H1 (cell line): ENCODE measurements at regions not wholly inside any gene's neighbourhood (a gene's known extent, or its start where the extent isn't known, plus 50 kb on each side); places are given as distances from the start of the nearest gene placed in this dataset.

Experiments
- CTCF ChIA-PET: fragments of 300-600 bp; sonication (Branson Sonifier 250); formaldehyde crosslinking; loops from one replicate; lab custom pipeline; 2021; ENCODE audit not compliant: partially characterized antibody; lab: Charles Lee
- POLR2A ChIA-PET: fragments of 300-600 bp; sonication (Branson Sonifier 250); formaldehyde crosslinking; loops from one replicate; lab custom pipeline; 2021; ENCODE audit warnings: inconsistent platforms; ENCODE audit not compliant: partially characterized antibody; lab: Charles Lee
- DNase-seq, 2 experiments: peaks; one replicate each; pipeline versions ENCODE4 v3.0.0 to v3.0.0-alpha.2; 2010 to 2022; ENCODE audit warnings: low spot score in 2 of 2, low read depth in 1 of 2, mixed read lengths in 1 of 2
- FAIRE-seq: peaks from 2 replicates; lab custom pipeline; 2011; peaks lifted over from hg19 to GRCh38; lab: Jason Lieb, UNC
- H2AFZ ChIP-seq: 2 replicates; pipeline ENCODE4 v1.8.1; 2012; ENCODE audit warnings: low read length, inconsistent platforms
- H2AK5ac ChIP-seq: 2 replicates; pipeline ENCODE4 v1.6.1; 2013; ENCODE audit warnings: low read depth, low read length
- H2BK120ac ChIP-seq: replicated peaks from 2 replicates; pipeline ENCODE3; 2013; ENCODE audit warnings: low read depth, low read length, inconsistent platforms
- H2BK12ac ChIP-seq: 2 replicates; pipeline ENCODE4 v1.6.1; 2013; ENCODE audit warnings: low read depth, low read length
- H2BK15ac ChIP-seq: 2 replicates; pipeline ENCODE4 v1.6.1; 2013; ENCODE audit warnings: low read length
- H2BK20ac ChIP-seq: 2 replicates; pipeline ENCODE4 v1.6.1; 2013; ENCODE audit warnings: low read length
- H2BK5ac ChIP-seq: 2 replicates; pipeline ENCODE4 v1.6.1; 2013; ENCODE audit warnings: low read depth, low read length
- H3K14ac ChIP-seq: 2 replicates; pipeline ENCODE4 v1.6.1; 2013; ENCODE audit warnings: inconsistent platforms; ENCODE audit not compliant: insufficient read length
- H3K18ac ChIP-seq: 2 replicates; pipeline ENCODE4 v1.6.1; 2013; ENCODE audit warnings: low read length; ENCODE audit errors: extremely low read depth
- H3K23ac ChIP-seq: 2 replicates; pipeline ENCODE4 v1.6.1; 2013; ENCODE audit warnings: inconsistent platforms; ENCODE audit not compliant: insufficient read length
- H3K23me2 ChIP-seq: 2 replicates; pipeline ENCODE4 v1.6.1; 2013; ENCODE audit warnings: low read depth, low read length
- H3K27ac ChIP-seq: 2 replicates; pipeline ENCODE4 v1.6.1; 2011; ENCODE audit warnings: low read depth, low read length, inconsistent platforms
- H3K27me3 ChIP-seq, 4 experiments: replicated peaks in 1 of 4; 1 replicate in 1 of 4; 2 replicates in 3 of 4; pipeline versions ENCODE4 v1.6.1 to v1.8.1; 2011 to 2013; ENCODE audit warnings: low read length in 3 of 4, mild to moderate bottlenecking in 3 of 4, inconsistent platforms in 2 of 4, mixed read lengths in 2 of 4, moderate library complexity in 1 of 4; ENCODE audit not compliant: control insufficient read depth in 3 of 4, insufficient read depth in 3 of 4; ENCODE audit errors: extremely low read depth in 1 of 4
- H3K36me3 ChIP-seq, 4 experiments: 2 replicates each; pipeline versions ENCODE4 v1.6.1 to v1.8.1; 2011 to 2013; ENCODE audit warnings: mild to moderate bottlenecking in 4 of 4, low read length in 3 of 4, moderate library complexity in 2 of 4, control low read depth in 1 of 4, inconsistent platforms in 1 of 4; ENCODE audit not compliant: insufficient read depth in 4 of 4, control insufficient read depth in 2 of 4
- H3K4ac ChIP-seq: replicated peaks from 2 replicates; pipeline ENCODE3; 2013; ENCODE audit warnings: low read length, low read depth, mixed read lengths, inconsistent platforms; ENCODE audit not compliant: insufficient read length
- H3K4me1 ChIP-seq, 4 experiments: replicated peaks in 1 of 4; 1 replicate in 1 of 4; 2 replicates in 3 of 4; pipeline versions ENCODE4 v1.6.1 to v1.8.1; 2011 to 2013; ENCODE audit warnings: low read length in 3 of 4, inconsistent platforms in 2 of 4, mixed read lengths in 1 of 4; ENCODE audit not compliant: insufficient read depth in 4 of 4, control insufficient read depth in 3 of 4
- H3K4me2 ChIP-seq, 2 experiments: 2 replicates each; pipeline versions ENCODE4 v1.6.1 to v1.8.1; 2011 to 2013; ENCODE audit warnings: low read depth in 2 of 2, low read length in 2 of 2, control low read depth in 1 of 2, inconsistent platforms in 1 of 2, mild to moderate bottlenecking in 1 of 2; ENCODE audit not compliant: insufficient read depth in 1 of 2
- H3K4me3 ChIP-seq, 4 experiments: fragments of 200-600, 300-600 bp in 1 of 4; sonication (generic), shearing (Covaris generic), sonication (Bioruptor Twin) in 1 of 4; 2 replicates each; pipeline versions ENCODE4 v1.5.1 to v1.8.1; 2011 to 2016; ENCODE audit warnings: low read length in 4 of 4, low read depth in 3 of 4, control low read depth in 2 of 4, inconsistent platforms in 2 of 4, mild to moderate bottlenecking in 2 of 4, mixed read lengths in 1 of 4, moderate library complexity in 1 of 4; ENCODE audit not compliant: insufficient read depth in 2 of 4; ENCODE audit errors: extremely low read depth in 1 of 4
- H3K56ac ChIP-seq: replicated peaks from 2 replicates; pipeline ENCODE3; 2013; ENCODE audit warnings: low read depth, mild to moderate bottlenecking, mixed read lengths, low read length, inconsistent platforms; ENCODE audit not compliant: insufficient read length
- H3K79me1 ChIP-seq: 2 replicates; pipeline ENCODE4 v1.6.1; 2013; ENCODE audit warnings: low read depth, low read length, control low read depth
- H3K79me2 ChIP-seq, 2 experiments: 2 replicates each; pipeline versions ENCODE4 v1.6.1 to v1.8.1; 2012 to 2013; ENCODE audit warnings: low read length in 2 of 2, mild to moderate bottlenecking in 2 of 2, inconsistent platforms in 1 of 2; ENCODE audit not compliant: insufficient read depth in 2 of 2, control insufficient read depth in 1 of 2
- H3K9ac ChIP-seq, 4 experiments: replicated peaks in 1 of 4; 1 replicate in 1 of 4; 2 replicates in 3 of 4; pipeline versions ENCODE4 v1.6.1 to v1.8.1; 2011 to 2013; ENCODE audit warnings: low read depth in 3 of 4, low read length in 3 of 4, control low read depth in 2 of 4, mild to moderate bottlenecking in 2 of 4, moderate library complexity in 2 of 4, inconsistent platforms in 1 of 4; ENCODE audit errors: extremely low read depth in 1 of 4
- H3K9me3 ChIP-seq, 2 experiments: 2 replicates each; pipeline versions ENCODE4 v1.6.1 to v1.8.1; 2012 to 2013; ENCODE audit warnings: mild to moderate bottlenecking in 2 of 2, moderate library complexity in 2 of 2, control low read depth in 1 of 2, inconsistent platforms in 1 of 2, low read depth in 1 of 2, low read length in 1 of 2, mixed read lengths in 1 of 2; ENCODE audit not compliant: insufficient read depth in 2 of 2
- H4K20me1 ChIP-seq, 2 experiments: replicated peaks in 1 of 2; 2 replicates each; pipeline versions ENCODE3 to v1.8.1; 2011 to 2013; ENCODE audit warnings: inconsistent platforms in 2 of 2, low read length in 2 of 2, mild to moderate bottlenecking in 1 of 2; ENCODE audit not compliant: insufficient read depth in 2 of 2, control insufficient read depth in 1 of 2
- H4K5ac ChIP-seq: 2 replicates; pipeline ENCODE4 v1.6.1; 2013; ENCODE audit warnings: low read length, low read depth, mixed read lengths, inconsistent platforms; ENCODE audit not compliant: insufficient read length
- H4K8ac ChIP-seq: 2 replicates; pipeline ENCODE4 v1.8.0; 2013; ENCODE audit warnings: mild to moderate bottlenecking, moderate library complexity, low read length, inconsistent platforms; ENCODE audit not compliant: insufficient read depth; ENCODE audit errors: extremely low read depth
- H4K91ac ChIP-seq: replicated peaks from 2 replicates; pipeline ENCODE3; 2013; ENCODE audit warnings: low read length, mixed read lengths, inconsistent platforms; ENCODE audit not compliant: insufficient read length
- ASH2L ChIP-seq: fragments of 200-600, 300-600 bp; sonication (generic); IDR thresholded peaks from one replicate; pipeline ENCODE4 v1.7.1; 2017; ENCODE audit warnings: low read length
- BACH1 ChIP-seq: IDR thresholded peaks from 2 replicates; pipeline ENCODE4 v1.6.1; 2012; ENCODE audit warnings: low read length, improper control_type of control experiment
- BRCA1 ChIP-seq: IDR thresholded peaks from 2 replicates; pipeline ENCODE4 v1.6.1; 2012; ENCODE audit warnings: low read depth, low read length, improper control_type of control experiment
- CBX8 ChIP-seq: fragments of 300-800, 300-1000 bp; sonication (generic); IDR thresholded peaks from 2 replicates; pipeline ENCODE4 v1.7.1; 2016; ENCODE audit warnings: low read depth, low read length, borderline replicate concordance
- FOSL1 ChIP-seq: IDR thresholded peaks from 2 replicates; pipeline ENCODE4 v1.6.1; 2011; ENCODE audit warnings: mild to moderate bottlenecking, low read depth, low read length, moderate library complexity; ENCODE audit not compliant: insufficient read depth
- GTF2F1 ChIP-seq: IDR thresholded peaks from 2 replicates; pipeline ENCODE4 v1.6.1; 2012; ENCODE audit warnings: low read depth, low read length, improper control_type of control experiment, borderline replicate concordance
- HDAC2 ChIP-seq, 2 experiments: fragments of 300-600 bp in 1 of 2; sonication (generic) in 1 of 2; IDR thresholded peaks; 2 replicates each; pipeline ENCODE4 v1.6.1; 2011 to 2012; ENCODE audit warnings: low read depth in 2 of 2, low read length in 2 of 2, mild to moderate bottlenecking in 2 of 2, moderate library complexity in 2 of 2, borderline replicate concordance in 1 of 2, inconsistent platforms in 1 of 2
- JUND ChIP-seq: IDR thresholded peaks from 2 replicates; pipeline ENCODE4 v1.6.1; 2011; ENCODE audit warnings: mild to moderate bottlenecking, improper control_type of control experiment, low read length
- SIN3A ChIP-seq, 2 experiments: IDR thresholded peaks in 1 of 2; conservative IDR thresholded peaks in 1 of 2; 2 replicates each; pipeline ENCODE4 v1.6.1; 2011 to 2012; ENCODE audit warnings: low read length in 2 of 2, improper control_type of control experiment in 1 of 2, low read depth in 1 of 2, mild to moderate bottlenecking in 1 of 2
- SIRT6 ChIP-seq: IDR thresholded peaks from one replicate; pipeline ENCODE4 v1.7.1; 2012; ENCODE audit warnings: low read length, inconsistent platforms
- TAF7 ChIP-seq: optimal IDR thresholded peaks from 2 replicates; pipeline ENCODE3; 2011; ENCODE audit warnings: low read depth, mild to moderate bottlenecking, inconsistent platforms, low read length, moderate library complexity, borderline replicate concordance
- TEAD4 ChIP-seq: IDR thresholded peaks from 2 replicates; pipeline ENCODE4 v1.6.1; 2012; ENCODE audit warnings: low read depth, low read length, inconsistent platforms, mixed read lengths
- WGBS, 2 experiments: shearing (Covaris generic) in 1 of 2; methylation state at CpG; one replicate each; pipeline versions ENCODE4 v1.1.6 to v1.1.7; 2013 to 2015; ENCODE audit warnings: low lambda C conversion rate in 2 of 2, mixed read lengths in 2 of 2, inconsistent platforms in 1 of 2, low coverage in 1 of 2, missing lambda C conversion rate in 1 of 2; ENCODE audit not compliant: insufficient replicate concordance in 2 of 2, insufficient coverage in 1 of 2, insufficient read length in 1 of 2; ENCODE audit errors: extremely low coverage in 1 of 2, missing lambda C conversion rate in 1 of 2; 5-methylcytosine and 5-hydroxymethylcytosine counted together
- TF ChIP-seq, protein P1 (sequence below): IDR thresholded peaks from 2 replicates; pipeline ENCODE4 v1.6.1; 2012; ENCODE audit warnings: inconsistent platforms

DNA sequence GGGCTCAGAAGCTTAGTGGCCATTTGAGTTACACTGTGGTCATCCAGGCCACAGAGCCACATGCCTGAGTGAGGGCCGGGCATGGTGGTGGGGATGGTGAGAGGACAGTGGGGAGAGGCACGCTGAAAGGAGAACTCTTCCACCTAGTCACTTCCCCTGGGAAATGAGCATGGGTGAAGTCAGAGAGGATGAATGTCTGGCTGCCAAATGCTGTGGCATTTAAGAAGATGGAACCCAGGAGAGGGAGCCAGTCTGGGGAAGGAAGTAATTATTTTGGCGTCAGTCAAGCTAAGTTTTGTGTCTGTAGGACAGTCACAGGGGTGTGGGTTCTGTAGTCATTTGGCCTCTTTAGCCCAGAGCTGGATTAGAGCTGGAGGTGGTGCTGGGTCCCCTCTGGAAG is 86.0 kb upstream of the PODXL start:
- Histone ChIP-seq H3K14ac (no peak overlapping the region), H3K4ac (no peak overlapping the region), H4K8ac (no peak overlapping the region), H2BK20ac (0 out of 2 replicates have a peak overlapping the region, but pooled peaks have one; percentile 43), H2BK120ac (no peak overlapping the region), H3K4me2 (no peak overlapping the region), H3K36me3 (no peaks in the 10 kb centered on the region), H2BK5ac (peak overlapping the region; percentile 56; the same call in 1 of the 2 replicates), H4K91ac (peak overlapping the region; percentile 20), H3K79me1 (no peaks in the 10 kb centered on the region), H3K27ac (no peak overlapping the region), H3K9ac (no peak overlapping the region), H4K5ac (no peak overlapping the region), H3K9me3 (no peaks in the 10 kb centered on the region), H3K18ac (0 out of 2 replicates have a peak overlapping the region, but pooled peaks have one; percentile 0), H3K23ac (no peak overlapping the region), H3K4me1 (peaks cover 0 to 14% (median 5%) of the 10 kb centered on the region in 4 experiments; a peak in 3 of 7 replicates), H2BK12ac (peak overlapping the region; percentile 88; the same call in 1 of the 2 replicates), H3K79me2 (no peaks in the 10 kb centered on the region), H4K20me1 (no peaks in the 10 kb centered on the region), H2AFZ (no peak overlapping the region), H2AK5ac (0 out of 2 replicates have a peak overlapping the region, but pooled peaks have one; percentile 47), H3K27me3 (no peaks in the 10 kb centered on the region), H2BK15ac (peak overlapping the region; percentile 46; the same call in 1 of the 2 replicates), H3K56ac (no peak overlapping the region), H3K23me2 (no peaks in the 10 kb centered on the region), H3K4me3 (no peak overlapping the region)
- POLR2A ChIA-PET, result interaction anchor here (1.4 to 1.9 kb wide), 2 partner anchors 37 to 84 kb away, joined by 4 to 5 read pairs; no protein-coding TSS in a partner anchor
- WGBS, 2 experiments, result 84% methylated on average over 3 of the region's 3 CpGs; no CpG with 5 or more reads in 1 of the 2 experiments
- DNase-seq, result no peak
- no peak for FAIRE-seq
- CTCF ChIA-PET, result interaction anchor here (1.4 to 2.2 kb wide), 5 partner anchors 9 to 96 kb away, joined by 3 to 9 read pairs (median 7); no protein-coding TSS in a partner anchor
- TF ChIP-seq ASH2L (no peak), JUND (no peak), GTF2F1 (no peak), BRCA1 (no peak), SIN3A (conservative IDR thresholded peaks at IDR 0.05 in 1 of 2, IDR thresholded peaks at IDR 0.05 in 1 of 2; ENCODE audit: low read depth in 1 of 2, low read length in 2 of 2) (no peak), BACH1 (no peak), CBX8 (no peak), HDAC2 (IDR thresholded peaks at IDR 0.05; ENCODE audit: borderline replicate concordance in 1 of 2, low read depth in 2 of 2, low read length in 2 of 2) (no peak), FOSL1 (no peak), TAF7 (no peak), SIRT6 (no peak), TEAD4 (no peak)
- TF ChIP-seq, protein P1, sequence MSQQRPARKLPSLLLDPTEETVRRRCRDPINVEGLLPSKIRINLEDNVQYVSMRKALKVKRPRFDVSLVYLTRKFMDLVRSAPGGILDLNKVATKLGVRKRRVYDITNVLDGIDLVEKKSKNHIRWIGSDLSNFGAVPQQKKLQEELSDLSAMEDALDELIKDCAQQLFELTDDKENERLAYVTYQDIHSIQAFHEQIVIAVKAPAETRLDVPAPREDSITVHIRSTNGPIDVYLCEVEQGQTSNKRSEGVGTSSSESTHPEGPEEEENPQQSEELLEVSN, result no peak
